Body of pancreas (tissue), 4 donors: ENCODE measurements at regions not wholly inside any gene's neighbourhood (a gene's known extent, or its start where the extent isn't known, plus 50 kb on each side); places are given as distances from the start of the nearest gene placed in this dataset.

Experiments used
- ATAC-seq: fragments of 150-250 bp; one replicate; pipeline ENCODE4 v1.9.1; 2016
- DNase-seq, 4 donors: peaks; one replicate each; pipeline ENCODE4 v3.0.0-alpha.2; 2019
- H3K27ac ChIP-seq, 4 donors: fragments of 200-600 bp; sonication (generic); 1 replicate in 3 of 4; 2 replicates in 1 of 4; pipeline versions ENCODE4 v1.5.1 to v1.6.1; 2016 to 2019; ENCODE audit warnings: mild to moderate bottlenecking in 1 of 4, mixed read lengths in 1 of 4, moderate library complexity in 1 of 4
- H3K27me3 ChIP-seq, 2 donors: fragments of 200-600 bp; sonication (generic); one replicate each; pipeline ENCODE4 v1.6.0; 2016; ENCODE audit warnings: mild to moderate bottlenecking in 1 of 2
- H3K36me3 ChIP-seq, 2 donors: fragments of 200-600 bp; sonication (generic); replicated peaks in 1 of 2; 2 replicates each; pipeline ENCODE4 v1.5.1; 2016; ENCODE audit warnings: low read depth in 2 of 2; ENCODE audit not compliant: insufficient read depth in 1 of 2
- H3K4me1 ChIP-seq: fragments of 200-600 bp; sonication (generic); one replicate; pipeline ENCODE4 v1.6.0; 2016
- H3K4me3 ChIP-seq, 2 donors: fragments of 200-600 bp; sonication (generic); 1 replicate in 1 of 2; 2 replicates in 1 of 2; pipeline ENCODE4 v1.5.1; 2016 to 2019
- H3K9me3 ChIP-seq, 3 donors: fragments of 200-600 bp; sonication (generic); 1 replicate in 2 of 3; 2 replicates in 1 of 3; pipeline ENCODE4 v1.5.1; 2016
- POLR2A ChIP-seq, 3 donors: fragments of 450-650 bp; IDR thresholded peaks; one replicate each; pipeline ENCODE4 v1.6.1; 2016; ENCODE audit warnings: antibody characterized with exemption in 3 of 3, mild to moderate bottlenecking in 2 of 3
- WGBS, 2 donors: methylation state at CpG; one replicate each; pipeline ENCODE4 v1.1.5; 2017; 5-methylcytosine and 5-hydroxymethylcytosine counted together
- intact Hi-C: fragments of 100-400 bp; cut with DNase I; formaldehyde crosslinking; loops from one replicate; pipeline ENCODE4 v1.15.1; 2023
- TF ChIP-seq, protein P1 (sequence below), 7 experiments: fragments of 450-650 bp in 4 of 7; fragments of 200-600 bp in 3 of 7; sonication (generic) in 3 of 7; IDR thresholded peaks; one replicate each; pipeline ENCODE4 v1.5.1; 2016 to 2019; ENCODE audit warnings: antibody characterized with exemption in 7 of 7

DNA sequence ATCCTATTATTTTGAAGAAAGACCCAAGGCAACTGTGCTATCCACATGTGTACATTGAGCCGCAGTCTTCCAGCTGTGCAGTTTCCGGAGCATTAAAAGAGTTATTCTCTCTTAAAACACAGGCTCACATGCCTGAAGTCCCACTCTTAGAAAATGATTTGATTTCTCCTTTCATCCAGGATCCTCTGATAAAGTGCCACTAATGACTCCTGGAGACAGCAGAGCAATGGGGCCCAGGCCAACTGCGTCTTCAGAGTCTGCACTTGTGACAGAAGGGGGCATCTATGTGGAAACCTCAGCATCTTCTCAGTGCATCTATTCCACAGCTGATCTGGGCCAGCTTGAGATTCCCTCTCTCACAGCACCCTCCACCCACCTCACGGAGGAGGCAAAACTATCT, 482.1 kb upstream of the AKR1E2 start:
- intact Hi-C loops = no loop called here
- DNase-seq (no peak), ATAC-seq (no peak)
- TF ChIP-seq POLR2A (IDR thresholded peaks at IDR 0.05) = no peak
- TF ChIP-seq, protein P1, sequence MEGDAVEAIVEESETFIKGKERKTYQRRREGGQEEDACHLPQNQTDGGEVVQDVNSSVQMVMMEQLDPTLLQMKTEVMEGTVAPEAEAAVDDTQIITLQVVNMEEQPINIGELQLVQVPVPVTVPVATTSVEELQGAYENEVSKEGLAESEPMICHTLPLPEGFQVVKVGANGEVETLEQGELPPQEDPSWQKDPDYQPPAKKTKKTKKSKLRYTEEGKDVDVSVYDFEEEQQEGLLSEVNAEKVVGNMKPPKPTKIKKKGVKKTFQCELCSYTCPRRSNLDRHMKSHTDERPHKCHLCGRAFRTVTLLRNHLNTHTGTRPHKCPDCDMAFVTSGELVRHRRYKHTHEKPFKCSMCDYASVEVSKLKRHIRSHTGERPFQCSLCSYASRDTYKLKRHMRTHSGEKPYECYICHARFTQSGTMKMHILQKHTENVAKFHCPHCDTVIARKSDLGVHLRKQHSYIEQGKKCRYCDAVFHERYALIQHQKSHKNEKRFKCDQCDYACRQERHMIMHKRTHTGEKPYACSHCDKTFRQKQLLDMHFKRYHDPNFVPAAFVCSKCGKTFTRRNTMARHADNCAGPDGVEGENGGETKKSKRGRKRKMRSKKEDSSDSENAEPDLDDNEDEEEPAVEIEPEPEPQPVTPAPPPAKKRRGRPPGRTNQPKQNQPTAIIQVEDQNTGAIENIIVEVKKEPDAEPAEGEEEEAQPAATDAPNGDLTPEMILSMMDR (IDR thresholded peaks at IDR 0.05) = no peak
- Histone ChIP-seq H3K4me1 (no peaks in the 10 kb centered on the region), H3K27me3 (no peaks in the 10 kb centered on the region), H3K36me3 (no peaks in the 10 kb centered on the region), H3K4me3 (no peak overlapping the region), H3K27ac (no peak overlapping the region), H3K9me3 (no peaks in the 10 kb centered on the region)
- WGBS, 2 donors = 69 to 71% methylated on average over 4 of the region's 4 CpGs

DNA sequence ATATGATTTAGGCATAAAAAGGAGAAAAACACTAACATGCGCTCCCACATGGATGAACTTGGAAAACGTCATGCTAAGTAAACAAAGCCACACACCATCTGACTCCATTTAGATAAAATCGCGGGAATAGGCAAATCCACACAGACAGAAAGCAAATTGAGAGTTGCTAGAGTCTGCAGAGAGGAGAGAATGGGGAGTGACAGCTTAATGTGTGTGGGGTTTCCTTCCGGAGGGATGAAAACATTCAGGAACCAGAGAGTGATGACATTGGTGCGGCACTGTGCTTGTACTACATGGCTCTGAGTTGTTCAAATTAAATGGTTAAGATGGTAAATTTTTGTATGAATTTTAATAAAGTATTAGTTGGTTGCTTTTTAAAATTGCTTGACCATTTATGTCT, 482.9 kb upstream of the AKR1E2 start:
- WGBS, 2 donors = 55 to 59% methylated on average over 6 of the region's 6 CpGs
- H3K4me1 ChIP-seq = no peaks in the 10 kb centered on the region
- ATAC-seq = no peak
- H3K4me3 ChIP-seq = no peak overlapping the region
- no peak for DNase-seq
- H3K36me3 ChIP-seq = no peaks in the 10 kb centered on the region
- TF ChIP-seq, protein P1 (IDR thresholded peaks at IDR 0.05) = no peak
- no peak for TF ChIP-seq POLR2A (IDR thresholded peaks at IDR 0.05)
- no peaks in the 10 kb centered on the region for H3K27me3 ChIP-seq
- H3K9me3 ChIP-seq = no peaks in the 10 kb centered on the region
- intact Hi-C loops = no loop called here
- H3K27ac ChIP-seq = no peak overlapping the region

DNA sequence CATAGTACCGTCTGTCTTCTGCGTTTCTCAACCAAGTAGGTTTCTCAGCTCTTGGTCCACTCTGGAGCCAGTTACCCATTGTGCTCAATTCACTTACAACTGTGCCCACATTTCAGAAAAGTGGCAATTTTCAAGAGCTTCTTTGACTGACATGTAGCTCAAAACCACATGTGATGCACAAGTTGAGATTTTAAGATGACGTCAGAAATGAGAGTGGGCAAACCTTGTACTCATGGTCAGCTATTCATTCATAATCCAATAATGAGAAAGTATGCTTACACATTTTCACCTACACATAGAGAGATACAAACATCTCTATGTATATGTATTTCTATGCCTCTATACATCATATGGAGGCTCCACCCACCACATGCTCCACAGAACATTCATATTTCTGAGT, 487.2 kb upstream of the AKR1E2 start:
- WGBS, 2 donors = 73 to 77% methylated on average over 3 of the region's 3 CpGs
- intact Hi-C loops = no loop called here
- no peak for ATAC-seq
- Histone ChIP-seq H3K27ac (no peak overlapping the region), H3K4me3 (no peak overlapping the region), H3K36me3 (no peaks in the 10 kb centered on the region), H3K4me1 (no peaks in the 10 kb centered on the region), H3K27me3 (no peaks in the 10 kb centered on the region), H3K9me3 (no peaks in the 10 kb centered on the region)
- no peak for DNase-seq
- no peak for TF ChIP-seq POLR2A (IDR thresholded peaks at IDR 0.05)
- TF ChIP-seq, protein P1 (IDR thresholded peaks at IDR 0.05) = no peak

DNA sequence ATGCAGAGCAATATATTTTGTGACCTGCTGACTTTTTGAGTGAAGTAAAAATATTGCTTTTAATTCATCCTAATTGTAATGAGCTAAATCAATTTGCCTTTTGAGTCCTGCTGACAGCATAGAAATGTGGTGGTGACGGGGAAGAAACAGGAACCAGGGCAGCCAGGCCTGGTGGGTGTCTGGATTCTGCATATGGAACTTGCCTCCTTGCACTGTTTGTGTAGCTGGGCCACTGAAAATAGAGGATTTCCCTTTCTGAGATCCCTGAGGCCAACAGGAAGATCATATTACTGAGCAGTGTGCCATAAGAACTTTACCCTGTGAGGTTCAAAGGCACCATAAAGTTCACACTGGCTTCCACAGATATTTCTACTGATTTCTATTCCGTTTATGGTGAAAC, 488.4 kb upstream of the AKR1E2 start:
- no peaks in the 10 kb centered on the region for H3K36me3 ChIP-seq
- ATAC-seq (no peak), DNase-seq (peak in 1 of 4 donors; percentile 17)
- no peaks in the 10 kb centered on the region for H3K4me1 ChIP-seq
- no peak for TF ChIP-seq POLR2A (IDR thresholded peaks at IDR 0.05)
- TF ChIP-seq, protein P1 (IDR thresholded peaks at IDR 0.05) = no peak
- 48 to 64% methylated on average over 2 of the region's 2 CpGs for WGBS, 2 donors
- intact Hi-C loops = no loop called here
- H3K27me3 ChIP-seq = no peaks in the 10 kb centered on the region
- H3K4me3 ChIP-seq = no peak overlapping the region
- no peak overlapping the region for H3K27ac ChIP-seq
- no peaks in the 10 kb centered on the region for H3K9me3 ChIP-seq

DNA sequence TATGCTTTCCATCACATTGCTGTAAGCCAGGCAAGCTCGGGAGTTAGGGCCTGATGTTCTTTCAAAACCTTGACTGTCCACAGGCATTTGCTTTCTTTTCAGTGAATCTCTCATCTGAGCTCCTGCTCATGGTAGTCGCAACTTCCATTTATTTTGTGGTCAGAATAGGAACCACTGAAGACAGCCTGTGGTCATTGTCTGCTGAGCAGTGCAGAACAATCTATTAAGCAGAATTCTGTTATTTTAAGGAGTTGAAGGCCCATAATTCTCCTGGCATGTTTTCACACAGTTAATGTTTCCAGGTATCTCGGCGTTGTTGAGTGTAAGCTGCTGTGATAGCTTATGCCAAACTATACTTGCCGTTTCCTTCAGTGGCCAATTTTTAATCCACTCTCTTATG, 491.1 kb upstream of the AKR1E2 start:
- Histone ChIP-seq H3K4me3 (no peak overlapping the region), H3K9me3 (no peaks in the 10 kb centered on the region), H3K27ac (no peak overlapping the region), H3K27me3 (no peaks in the 10 kb centered on the region), H3K36me3 (no peaks in the 10 kb centered on the region), H3K4me1 (no peaks in the 10 kb centered on the region)
- no peak for TF ChIP-seq POLR2A (IDR thresholded peaks at IDR 0.05)
- TF ChIP-seq, protein P1 (IDR thresholded peaks at IDR 0.05) = no peak
- 73 to 76% methylated on average over 5 of the region's 5 CpGs for WGBS, 2 donors
- intact Hi-C loops = no loop called here
- ATAC-seq (no peak), DNase-seq (no peak)
